ENCODE measurements at regions not wholly inside any gene's neighbourhood (a gene's known extent, or its start where the extent isn't known, plus 50 kb on each side); places are given as distances from the start of the nearest gene placed in this dataset.

DNA sequence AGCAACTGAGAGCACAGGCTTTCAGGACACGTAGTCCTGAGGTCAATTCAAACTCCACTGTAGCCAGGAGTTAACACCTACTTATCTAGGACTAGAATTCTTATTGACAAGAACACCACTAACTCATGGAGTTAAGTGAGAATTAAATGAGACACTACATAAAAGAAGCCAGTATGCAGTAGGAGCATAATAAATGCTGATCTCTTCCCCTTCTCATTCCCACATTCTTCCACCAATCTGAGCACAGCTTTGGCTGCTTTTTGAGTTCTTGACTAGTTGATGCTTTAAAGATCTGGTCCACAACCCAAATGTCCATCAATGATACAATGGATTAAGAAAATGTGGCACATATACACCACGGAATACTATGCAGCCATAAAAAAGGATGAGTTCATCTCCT lies 55.2 kb downstream of the TTC32 start:
- TF ChIP-seq, protein P1, sequence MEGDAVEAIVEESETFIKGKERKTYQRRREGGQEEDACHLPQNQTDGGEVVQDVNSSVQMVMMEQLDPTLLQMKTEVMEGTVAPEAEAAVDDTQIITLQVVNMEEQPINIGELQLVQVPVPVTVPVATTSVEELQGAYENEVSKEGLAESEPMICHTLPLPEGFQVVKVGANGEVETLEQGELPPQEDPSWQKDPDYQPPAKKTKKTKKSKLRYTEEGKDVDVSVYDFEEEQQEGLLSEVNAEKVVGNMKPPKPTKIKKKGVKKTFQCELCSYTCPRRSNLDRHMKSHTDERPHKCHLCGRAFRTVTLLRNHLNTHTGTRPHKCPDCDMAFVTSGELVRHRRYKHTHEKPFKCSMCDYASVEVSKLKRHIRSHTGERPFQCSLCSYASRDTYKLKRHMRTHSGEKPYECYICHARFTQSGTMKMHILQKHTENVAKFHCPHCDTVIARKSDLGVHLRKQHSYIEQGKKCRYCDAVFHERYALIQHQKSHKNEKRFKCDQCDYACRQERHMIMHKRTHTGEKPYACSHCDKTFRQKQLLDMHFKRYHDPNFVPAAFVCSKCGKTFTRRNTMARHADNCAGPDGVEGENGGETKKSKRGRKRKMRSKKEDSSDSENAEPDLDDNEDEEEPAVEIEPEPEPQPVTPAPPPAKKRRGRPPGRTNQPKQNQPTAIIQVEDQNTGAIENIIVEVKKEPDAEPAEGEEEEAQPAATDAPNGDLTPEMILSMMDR (conservative IDR thresholded peaks at IDR 0.05; ENCODE audit: control insufficient read depth, insufficient read depth, low read depth, low read length): no peak
- no peak for DNase-seq (ENCODE audit: low read depth)
- no peak overlapping the region for H3K4me3 ChIP-seq (ENCODE audit: control insufficient read depth, low read depth, low read length)

DNA sequence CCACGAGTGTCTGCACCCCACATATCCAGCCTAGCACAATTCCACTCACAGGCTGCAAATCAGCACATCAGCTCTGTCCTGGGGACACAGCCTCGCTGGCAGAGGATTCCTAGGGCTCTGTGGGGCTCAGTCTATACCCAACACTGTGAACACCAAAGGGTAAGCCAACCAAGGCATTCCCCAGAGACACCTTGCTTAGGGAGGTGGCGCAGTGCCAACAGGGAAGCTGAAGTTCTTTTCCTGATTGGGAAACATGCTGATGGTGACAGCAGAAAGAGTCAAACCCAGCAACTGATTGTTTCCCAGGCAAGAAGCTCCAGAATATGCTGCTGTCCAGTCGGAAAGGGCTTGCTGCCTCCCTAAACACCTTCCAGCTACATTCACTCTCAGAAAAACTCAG lies 55.8 kb downstream of the TTC32 start:
- H3K4me3 ChIP-seq (ENCODE audit: control insufficient read depth, low read depth, low read length): no peak overlapping the region
- no peak for DNase-seq (ENCODE audit: low read depth)
- TF ChIP-seq, protein P1 (conservative IDR thresholded peaks at IDR 0.05; ENCODE audit: control insufficient read depth, insufficient read depth, low read depth, low read length): no peak

DNA sequence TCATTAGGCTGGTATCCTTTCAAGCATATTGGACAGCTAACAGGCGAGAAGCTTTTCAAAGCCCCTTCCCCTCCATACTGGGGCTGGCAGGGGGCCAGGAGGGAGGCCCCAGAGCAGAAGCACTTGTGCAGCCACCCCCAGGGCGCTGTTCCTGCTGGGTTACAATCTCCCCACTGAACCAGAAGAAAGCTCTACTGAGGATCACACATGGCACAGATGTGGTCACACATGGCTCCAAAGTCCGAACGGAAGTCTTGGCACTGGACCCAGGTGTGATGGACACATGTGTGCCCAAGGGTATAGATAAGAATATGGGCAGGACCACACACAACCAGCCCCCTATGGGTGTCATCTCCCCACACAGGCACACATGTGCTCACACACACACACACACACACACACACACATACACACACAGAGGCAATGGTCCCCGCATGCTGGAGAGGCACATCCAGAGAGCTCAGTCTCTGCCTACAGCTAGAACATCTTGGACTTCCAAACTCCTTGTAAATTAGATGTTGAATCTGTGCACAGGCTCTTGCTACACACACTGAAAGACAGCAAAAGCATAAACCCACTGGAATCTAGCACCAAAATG lies 56.4 kb downstream of the TTC32 start:
- no peak overlapping the region for H3K4me3 ChIP-seq (ENCODE audit: control insufficient read depth, low read depth, low read length)
- no peak for DNase-seq (ENCODE audit: low read depth)
- TF ChIP-seq, protein P1 (conservative IDR thresholded peaks at IDR 0.05; ENCODE audit: control insufficient read depth, insufficient read depth, low read depth, low read length): no peak

DNA sequence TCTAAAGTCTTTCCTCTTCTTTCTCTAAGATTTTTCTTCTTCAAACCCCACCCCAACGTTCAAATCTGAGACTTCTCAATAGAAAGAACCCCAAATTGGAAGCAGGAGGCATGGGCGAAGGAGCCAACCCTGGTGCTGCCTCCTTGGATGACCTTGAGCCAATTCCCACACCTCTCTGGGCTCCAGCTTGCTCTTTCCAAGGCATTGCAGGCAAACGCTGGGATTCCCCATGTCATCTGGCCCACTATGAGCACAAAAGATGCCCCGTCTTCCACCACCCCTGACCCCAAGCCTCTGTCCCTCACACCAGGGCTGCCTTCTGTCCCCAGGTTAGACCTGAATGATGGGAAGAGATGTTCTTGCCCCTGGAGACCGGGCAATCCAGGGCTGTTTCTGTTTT lies 57.0 kb downstream of the TTC32 start:
- TF ChIP-seq, protein P1 (conservative IDR thresholded peaks at IDR 0.05; ENCODE audit: control insufficient read depth, insufficient read depth, low read depth, low read length): no peak
- no peak overlapping the region for H3K4me3 ChIP-seq (ENCODE audit: control insufficient read depth, low read depth, low read length)
- no peak for DNase-seq (ENCODE audit: low read depth)

DNA sequence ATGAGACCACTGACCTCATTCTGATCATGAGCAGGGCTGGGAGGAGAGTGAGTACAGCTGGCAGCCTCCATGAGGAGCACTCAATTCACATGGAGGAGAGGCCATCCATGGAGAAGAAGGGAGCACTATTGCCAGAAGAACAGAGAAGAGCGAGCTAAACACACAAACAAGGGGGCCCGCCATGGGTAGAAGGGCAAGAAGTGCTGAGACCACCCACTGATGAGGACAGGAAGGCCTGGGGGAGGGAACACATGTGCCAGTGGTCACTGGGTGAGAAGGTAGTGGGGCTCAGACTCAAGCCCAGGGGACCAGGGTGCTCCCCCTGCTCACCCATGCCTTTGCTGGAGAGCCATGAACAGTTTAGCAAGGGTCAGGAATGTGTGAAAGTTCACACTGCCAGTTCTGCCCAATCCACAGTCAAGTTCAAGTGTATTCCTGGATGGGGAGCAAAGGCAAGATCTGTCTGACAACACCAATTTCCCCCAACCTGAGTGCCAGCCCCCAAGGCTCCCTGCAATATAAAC lies 57.7 kb downstream of the TTC32 start:
- no peak overlapping the region for H3K4me3 ChIP-seq (ENCODE audit: control insufficient read depth, low read depth, low read length)
- TF ChIP-seq, protein P1 (conservative IDR thresholded peaks at IDR 0.05; ENCODE audit: control insufficient read depth, insufficient read depth, low read depth, low read length): no peak
- DNase-seq (ENCODE audit: low read depth): no peak

DNA sequence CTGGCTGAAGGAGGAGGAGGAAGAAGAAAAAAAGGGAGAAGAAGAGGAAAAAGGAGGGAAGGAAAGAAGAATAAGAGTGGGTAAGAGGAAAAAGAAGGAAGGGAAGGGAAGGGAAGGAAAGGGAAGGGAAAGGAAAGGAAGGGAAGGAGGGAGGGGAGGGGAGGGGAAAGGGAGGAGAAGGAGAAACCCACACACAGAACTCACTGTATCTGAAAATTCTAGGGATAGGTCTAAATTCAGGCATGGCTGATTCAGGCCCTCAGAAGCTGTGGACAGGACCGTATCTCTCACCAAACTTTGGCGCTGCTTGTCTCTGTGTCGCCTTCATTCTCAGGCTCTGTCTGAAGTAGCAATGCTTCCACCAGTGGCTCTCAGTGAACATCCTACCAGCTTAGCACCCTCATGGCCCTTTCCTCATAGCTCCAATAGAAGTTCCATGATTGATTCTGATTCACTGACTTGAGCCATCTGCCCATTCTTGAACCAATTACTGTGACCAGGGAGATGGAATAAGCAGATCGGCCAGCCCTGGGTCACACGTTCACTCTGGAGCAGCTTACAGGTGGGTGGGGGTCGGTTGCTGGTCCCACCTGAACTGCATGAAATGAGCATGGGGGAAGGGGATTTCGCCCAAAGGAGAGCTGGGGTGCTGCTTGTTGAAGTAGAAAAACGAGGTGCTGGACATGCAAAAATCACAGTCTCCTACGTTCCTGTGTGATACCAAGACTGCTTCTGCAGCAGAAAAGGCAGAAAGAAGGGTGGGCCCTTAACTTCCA lies 59.7 kb downstream of the TTC32 start:
- no peak overlapping the region for H3K4me3 ChIP-seq (ENCODE audit: control insufficient read depth, low read depth, low read length)
- DNase-seq (ENCODE audit: low read depth): no peak
- TF ChIP-seq, protein P1 (conservative IDR thresholded peaks at IDR 0.05; ENCODE audit: control insufficient read depth, insufficient read depth, low read depth, low read length): no peak
